Parathyroid adenoma (tissue), 2 donors: ENCODE measurements at regions not wholly inside any gene's neighbourhood (a gene's known extent, or its start where the extent isn't known, plus 50 kb on each side); places are given as distances from the start of the nearest gene placed in this dataset.

Experiments used
- H2AFZ ChIP-seq: fragments of 300-600 bp; sonication (generic); one replicate; pipeline ENCODE4 v1.7.0; 2017; ENCODE audit warnings: antibody characterized with exemption, mild to moderate bottlenecking
- H3K27ac ChIP-seq: fragments of 300-600 bp; sonication (generic); one replicate; pipeline ENCODE4 v1.7.0; 2017
- H3K27me3 ChIP-seq: fragments of 300-600 bp; sonication (generic); one replicate; pipeline ENCODE4 v1.7.0; 2017; ENCODE audit warnings: low read length; ENCODE audit not compliant: control insufficient read depth, insufficient read depth
- H3K36me3 ChIP-seq: fragments of 300-600 bp; sonication (generic); one replicate; pipeline ENCODE4 v1.7.0; 2017; ENCODE audit warnings: low read length; ENCODE audit not compliant: control insufficient read depth, insufficient read depth
- H3K4me1 ChIP-seq: fragments of 300-600 bp; sonication (generic); one replicate; pipeline ENCODE4 v1.7.0; 2017; ENCODE audit warnings: control low read depth
- H3K4me2 ChIP-seq: fragments of 300-600 bp; sonication (generic); one replicate; pipeline ENCODE4 v1.7.0; 2017; ENCODE audit warnings: low read length
- H3K4me3 ChIP-seq: fragments of 300-600 bp; sonication (generic); one replicate; pipeline ENCODE4 v1.7.0; 2017; ENCODE audit warnings: low read depth, low read length
- H3K79me2 ChIP-seq: fragments of 300-600 bp; sonication (generic); one replicate; pipeline ENCODE4 v1.7.0; 2017; ENCODE audit warnings: control low read depth
- H3K9ac ChIP-seq: fragments of 300-600 bp; sonication (generic); one replicate; pipeline ENCODE4 v1.7.0; 2017; ENCODE audit warnings: mild to moderate bottlenecking
- H3K9me3 ChIP-seq: fragments of 300-600 bp; sonication (generic); one replicate; pipeline ENCODE4 v1.7.0; 2017; ENCODE audit warnings: low read length; ENCODE audit not compliant: control insufficient read depth
- TF ChIP-seq, protein P1 (sequence below): fragments of 300-600 bp; sonication (generic); IDR thresholded peaks from one replicate; pipeline ENCODE4 v1.7.0; 2017; ENCODE audit warnings: antibody characterized with exemption, mild to moderate bottlenecking
- donor health status: primary hyperparathyroidism.

DNA sequence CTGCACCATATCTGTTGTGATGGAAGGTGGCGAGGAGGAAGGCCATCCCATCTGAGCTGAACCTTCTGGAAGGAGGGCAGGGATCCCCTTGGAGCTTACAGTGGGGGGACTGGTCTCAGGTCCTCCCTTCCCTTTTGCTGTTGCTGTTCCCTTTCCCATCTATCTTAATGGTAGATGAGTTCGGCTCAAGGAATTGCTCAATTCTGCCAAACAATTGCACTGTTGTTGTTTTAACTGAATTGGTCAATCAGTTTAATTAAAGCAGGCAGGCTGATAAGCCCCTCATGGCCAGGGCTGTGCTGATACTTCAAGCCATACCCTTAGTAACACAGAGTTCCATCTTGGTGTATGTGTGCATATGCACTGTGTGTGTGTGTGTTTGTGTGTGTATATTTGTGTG is 220.4 kb upstream of the FOXF1 start:
- Histone ChIP-seq H3K4me2 (no peak overlapping the region), H3K9ac (no peak overlapping the region), H3K4me1 (no peaks in the 10 kb centered on the region), H2AFZ (no peak overlapping the region), H3K27ac (no peak overlapping the region), H3K4me3 (no peak overlapping the region), H3K27me3 (peaks cover 4% of the 10 kb centered on the region), H3K9me3 (no peaks in the 10 kb centered on the region), H3K79me2 (no peaks in the 10 kb centered on the region), H3K36me3 (no peaks in the 10 kb centered on the region)
- TF ChIP-seq, protein P1, sequence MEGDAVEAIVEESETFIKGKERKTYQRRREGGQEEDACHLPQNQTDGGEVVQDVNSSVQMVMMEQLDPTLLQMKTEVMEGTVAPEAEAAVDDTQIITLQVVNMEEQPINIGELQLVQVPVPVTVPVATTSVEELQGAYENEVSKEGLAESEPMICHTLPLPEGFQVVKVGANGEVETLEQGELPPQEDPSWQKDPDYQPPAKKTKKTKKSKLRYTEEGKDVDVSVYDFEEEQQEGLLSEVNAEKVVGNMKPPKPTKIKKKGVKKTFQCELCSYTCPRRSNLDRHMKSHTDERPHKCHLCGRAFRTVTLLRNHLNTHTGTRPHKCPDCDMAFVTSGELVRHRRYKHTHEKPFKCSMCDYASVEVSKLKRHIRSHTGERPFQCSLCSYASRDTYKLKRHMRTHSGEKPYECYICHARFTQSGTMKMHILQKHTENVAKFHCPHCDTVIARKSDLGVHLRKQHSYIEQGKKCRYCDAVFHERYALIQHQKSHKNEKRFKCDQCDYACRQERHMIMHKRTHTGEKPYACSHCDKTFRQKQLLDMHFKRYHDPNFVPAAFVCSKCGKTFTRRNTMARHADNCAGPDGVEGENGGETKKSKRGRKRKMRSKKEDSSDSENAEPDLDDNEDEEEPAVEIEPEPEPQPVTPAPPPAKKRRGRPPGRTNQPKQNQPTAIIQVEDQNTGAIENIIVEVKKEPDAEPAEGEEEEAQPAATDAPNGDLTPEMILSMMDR, result no peak

GRCh38 chr16:86291491-86291890 is 218.8 kb upstream of the FOXF1 start:
- H3K9me3 ChIP-seq, result no peaks in the 10 kb centered on the region
- H3K4me3 ChIP-seq, result no peak overlapping the region
- H3K4me1 ChIP-seq, result no peaks in the 10 kb centered on the region
- peaks cover 5% of the 10 kb centered on the region for H3K27me3 ChIP-seq
- H2AFZ ChIP-seq, result no peak overlapping the region
- H3K27ac ChIP-seq, result no peak overlapping the region
- TF ChIP-seq, protein P1, result no peak
- no peaks in the 10 kb centered on the region for H3K36me3 ChIP-seq
- no peaks in the 10 kb centered on the region for H3K79me2 ChIP-seq
- no peak overlapping the region for H3K9ac ChIP-seq
- H3K4me2 ChIP-seq, result no peak overlapping the region

GRCh38 chr16:86292171-86292775 is 218.1 kb upstream of the FOXF1 start:
- Histone ChIP-seq H3K9ac (no peak overlapping the region), H3K27ac (no peak overlapping the region), H3K79me2 (no peaks in the 10 kb centered on the region), H3K4me1 (no peaks in the 10 kb centered on the region), H3K9me3 (no peaks in the 10 kb centered on the region), H3K4me2 (no peak overlapping the region), H3K36me3 (no peaks in the 10 kb centered on the region), H3K4me3 (no peak overlapping the region), H3K27me3 (peaks cover 8% of the 10 kb centered on the region), H2AFZ (no peak overlapping the region)
- TF ChIP-seq, protein P1, result no peak

GRCh38 chr16:86292942-86293341 is 217.4 kb upstream of the FOXF1 start:
- Histone ChIP-seq H3K4me2 (no peak overlapping the region), H3K79me2 (no peaks in the 10 kb centered on the region), H3K36me3 (no peaks in the 10 kb centered on the region), H2AFZ (no peak overlapping the region), H3K9me3 (no peaks in the 10 kb centered on the region), H3K4me1 (no peaks in the 10 kb centered on the region), H3K9ac (no peak overlapping the region), H3K27me3 (peaks cover 8% of the 10 kb centered on the region), H3K4me3 (no peak overlapping the region), H3K27ac (no peak overlapping the region)
- TF ChIP-seq, protein P1, result no peak

- Histone ChIP-seq H3K27ac (no peak overlapping the region), H3K27me3 (peaks cover 8% of the 10 kb centered on the region), H3K4me1 (no peaks in the 10 kb centered on the region)
Measured at GRCh38 chr16:86293906-86294305, 216.4 kb upstream of the FOXF1 start.

More at GRCh38 chr16:86293906-86294305, 216.4 kb upstream of the FOXF1 start:
- no peak overlapping the region for H3K4me2 ChIP-seq
- no peak overlapping the region for H3K9ac ChIP-seq
- H3K4me3 ChIP-seq, result no peak overlapping the region
- H3K9me3 ChIP-seq, result no peaks in the 10 kb centered on the region
- TF ChIP-seq, protein P1, result no peak
- H3K79me2 ChIP-seq, result no peaks in the 10 kb centered on the region
- no peaks in the 10 kb centered on the region for H3K36me3 ChIP-seq
- no peak overlapping the region for H2AFZ ChIP-seq
